ENCODE measurements at regions not wholly inside any gene's neighbourhood (a gene's known extent, or its start where the extent isn't known, plus 50 kb on each side); places are given as distances from the start of the nearest gene placed in this dataset.

DNA sequence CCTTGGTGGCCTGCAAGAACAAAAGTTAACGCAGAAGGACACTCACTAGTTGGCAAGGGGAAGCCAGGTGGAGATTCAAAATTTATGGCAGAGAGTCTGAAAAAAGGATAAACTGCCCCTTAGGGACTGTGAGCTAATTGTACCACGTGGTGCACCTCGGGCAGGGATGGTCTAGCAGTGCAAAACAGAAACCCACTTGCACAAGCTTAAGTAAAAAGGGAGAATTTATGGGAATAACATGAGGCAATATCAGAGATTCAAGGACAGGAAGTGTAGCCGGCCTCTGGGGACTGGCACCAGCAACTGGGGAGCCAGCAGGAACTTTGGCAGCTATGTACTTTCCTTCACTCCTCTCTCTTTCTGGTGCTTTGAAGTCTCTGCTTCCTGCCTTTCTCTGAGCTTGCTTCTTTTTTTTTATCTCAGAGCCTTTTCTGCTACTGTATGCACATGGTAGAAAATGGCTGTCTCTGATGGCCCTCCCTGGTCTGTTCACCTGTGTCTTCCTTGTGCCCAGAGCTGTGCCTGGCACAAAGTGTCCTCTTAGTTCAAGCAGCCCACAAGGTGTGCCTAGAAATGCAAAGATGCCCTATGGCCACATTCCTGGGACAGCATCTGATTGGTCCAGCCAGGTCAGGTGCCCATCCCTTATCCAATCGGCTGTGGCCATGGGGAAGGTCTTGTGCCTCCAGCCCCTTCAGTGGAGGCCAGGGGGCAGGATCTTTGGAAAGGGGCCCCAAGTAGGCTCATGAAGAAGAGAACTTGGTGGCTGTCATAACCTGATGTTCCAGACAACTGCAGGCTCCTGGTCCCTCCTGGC is 114.8 kb upstream of the ATP6AP2 start:
- intact Hi-C loops (cut with micrococcal nuclease), result no loop called here
- no peak overlapping the region for H3K27ac ChIP-seq (replicated peaks)
- DNase-seq, result no peak
- H3K27me3 ChIP-seq (ENCODE audit: low read depth), result no peaks in the 10 kb centered on the region
- H3K4me3 ChIP-seq, result no peak overlapping the region
- TF ChIP-seq, protein P1, sequence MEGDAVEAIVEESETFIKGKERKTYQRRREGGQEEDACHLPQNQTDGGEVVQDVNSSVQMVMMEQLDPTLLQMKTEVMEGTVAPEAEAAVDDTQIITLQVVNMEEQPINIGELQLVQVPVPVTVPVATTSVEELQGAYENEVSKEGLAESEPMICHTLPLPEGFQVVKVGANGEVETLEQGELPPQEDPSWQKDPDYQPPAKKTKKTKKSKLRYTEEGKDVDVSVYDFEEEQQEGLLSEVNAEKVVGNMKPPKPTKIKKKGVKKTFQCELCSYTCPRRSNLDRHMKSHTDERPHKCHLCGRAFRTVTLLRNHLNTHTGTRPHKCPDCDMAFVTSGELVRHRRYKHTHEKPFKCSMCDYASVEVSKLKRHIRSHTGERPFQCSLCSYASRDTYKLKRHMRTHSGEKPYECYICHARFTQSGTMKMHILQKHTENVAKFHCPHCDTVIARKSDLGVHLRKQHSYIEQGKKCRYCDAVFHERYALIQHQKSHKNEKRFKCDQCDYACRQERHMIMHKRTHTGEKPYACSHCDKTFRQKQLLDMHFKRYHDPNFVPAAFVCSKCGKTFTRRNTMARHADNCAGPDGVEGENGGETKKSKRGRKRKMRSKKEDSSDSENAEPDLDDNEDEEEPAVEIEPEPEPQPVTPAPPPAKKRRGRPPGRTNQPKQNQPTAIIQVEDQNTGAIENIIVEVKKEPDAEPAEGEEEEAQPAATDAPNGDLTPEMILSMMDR (IDR thresholded peaks at IDR 0.05; ENCODE audit: borderline replicate concordance), result no peak
- no peaks in the 10 kb centered on the region for H3K36me3 ChIP-seq
- H3K4me1 ChIP-seq, result peaks cover 9% of the 10 kb centered on the region
- no peaks in the 10 kb centered on the region for H3K9me3 ChIP-seq (replicated peaks)

DNA sequence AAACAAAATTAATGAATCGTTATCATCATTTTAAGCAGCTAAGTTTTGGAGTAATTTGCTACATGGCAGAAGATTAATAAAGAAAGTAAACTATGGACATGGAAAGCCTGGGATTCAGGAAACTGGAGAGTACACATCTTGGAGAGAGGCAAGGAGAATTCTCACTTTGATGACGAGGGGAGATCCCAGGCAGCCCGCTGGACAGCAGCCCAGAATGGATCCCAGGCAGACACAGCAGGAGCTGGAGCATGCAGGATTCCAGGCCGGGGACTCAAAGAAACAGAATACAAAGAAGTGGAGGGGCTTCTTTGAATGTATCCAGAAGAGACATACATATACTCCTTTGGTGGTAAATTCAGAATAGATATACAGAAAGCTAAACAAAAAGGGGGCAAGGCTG is 118.0 kb upstream of the ATP6AP2 start:
- Histone ChIP-seq H3K9me3 (replicated peaks) (no peaks in the 10 kb centered on the region), H3K27ac (replicated peaks) (no peak overlapping the region), H3K27me3 (ENCODE audit: low read depth) (no peaks in the 10 kb centered on the region), H3K4me3 (no peak overlapping the region), H3K4me1 (no peaks in the 10 kb centered on the region), H3K36me3 (no peaks in the 10 kb centered on the region)
- DNase-seq, result no peak
- TF ChIP-seq, protein P1 (IDR thresholded peaks at IDR 0.05; ENCODE audit: borderline replicate concordance), result no peak
- intact Hi-C loops (cut with micrococcal nuclease), result no loop called here

DNA sequence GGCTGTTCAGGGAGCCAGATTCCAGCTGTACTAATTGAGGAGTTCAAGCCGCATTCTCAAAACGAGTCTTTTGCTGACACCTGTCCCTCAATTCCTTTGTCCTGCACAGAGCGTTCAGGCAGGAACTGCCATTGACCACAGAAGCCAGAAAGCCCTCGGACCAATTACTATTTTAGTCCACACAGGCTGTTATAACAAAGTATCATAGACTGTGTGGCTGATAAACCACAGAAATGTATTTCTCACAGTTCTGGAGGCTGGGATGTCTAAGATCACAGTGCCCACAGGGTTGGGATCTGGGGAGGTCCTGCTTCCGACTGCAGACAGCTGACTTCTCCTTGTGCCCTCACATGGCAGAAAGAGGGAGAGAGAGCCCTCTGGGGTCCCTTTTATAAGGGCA is 119.8 kb upstream of the ATP6AP2 start:
- intact Hi-C loops (cut with micrococcal nuclease), result no loop called here
- H3K36me3 ChIP-seq, result no peaks in the 10 kb centered on the region
- TF ChIP-seq, protein P1 (IDR thresholded peaks at IDR 0.05; ENCODE audit: borderline replicate concordance), result no peak
- no peak overlapping the region for H3K27ac ChIP-seq (replicated peaks)
- H3K4me1 ChIP-seq, result no peaks in the 10 kb centered on the region
- H3K27me3 ChIP-seq (ENCODE audit: low read depth), result no peaks in the 10 kb centered on the region
- no peak overlapping the region for H3K4me3 ChIP-seq
- no peaks in the 10 kb centered on the region for H3K9me3 ChIP-seq (replicated peaks)
- DNase-seq, result no peak

DNA sequence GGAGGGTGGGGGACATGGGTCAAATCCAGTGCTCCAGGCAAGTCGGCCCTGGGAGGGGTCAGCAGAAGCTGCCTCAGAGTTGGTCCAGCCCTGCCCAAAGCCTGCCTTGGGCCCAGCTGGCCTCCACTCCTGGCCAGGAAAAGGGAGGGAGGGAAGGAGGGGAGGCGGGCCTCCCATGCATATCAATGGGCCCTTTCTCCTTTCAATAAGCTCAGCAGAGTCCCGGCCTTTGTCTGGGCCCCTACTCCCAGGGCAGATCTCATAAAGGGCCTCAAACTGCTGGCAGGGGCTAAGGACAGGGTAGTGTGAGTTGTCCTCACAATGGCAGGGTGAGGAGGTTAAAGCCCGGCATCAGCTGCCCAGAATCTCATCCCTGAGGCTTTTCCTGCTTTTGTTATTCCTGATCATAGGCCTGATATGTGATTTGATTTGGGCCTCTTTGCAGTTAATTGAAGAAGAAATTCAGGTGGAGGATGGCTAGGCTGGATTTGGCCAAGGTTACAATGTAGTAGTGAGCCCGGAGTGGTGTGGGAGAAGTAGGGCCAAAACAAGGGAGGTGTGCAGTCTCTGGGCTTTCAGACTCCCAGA is 121.1 kb upstream of the ATP6AP2 start:
- H3K36me3 ChIP-seq, result no peaks in the 10 kb centered on the region
- H3K27ac ChIP-seq (replicated peaks), result no peak overlapping the region
- no peak overlapping the region for H3K4me3 ChIP-seq
- TF ChIP-seq, protein P1 (IDR thresholded peaks at IDR 0.05; ENCODE audit: borderline replicate concordance), result no peak
- H3K4me1 ChIP-seq, result no peaks in the 10 kb centered on the region
- no peaks in the 10 kb centered on the region for H3K27me3 ChIP-seq (ENCODE audit: low read depth)
- no peaks in the 10 kb centered on the region for H3K9me3 ChIP-seq (replicated peaks)
- intact Hi-C loops (cut with micrococcal nuclease), result no loop called here
- DNase-seq, result no peak

DNA sequence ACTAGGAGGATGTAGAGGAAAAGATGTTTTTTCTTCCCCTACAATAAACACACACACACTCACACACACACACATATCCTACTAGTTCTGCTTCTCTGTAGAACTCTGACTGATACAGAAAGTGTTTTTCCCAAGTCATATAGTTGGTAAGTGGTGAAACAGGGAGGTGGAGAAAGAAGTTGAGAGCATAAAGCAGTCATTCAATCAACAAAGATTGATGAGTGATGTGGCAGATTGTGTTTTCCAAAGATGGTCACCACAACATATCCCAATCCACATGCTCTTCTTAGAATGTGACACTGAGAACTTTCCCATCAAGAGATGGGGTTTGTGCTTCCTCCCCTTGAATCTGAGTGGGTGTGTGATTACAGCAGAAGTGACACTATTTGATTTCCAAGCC is 123.4 kb upstream of the ATP6AP2 start:
- H3K9me3 ChIP-seq (replicated peaks), result no peaks in the 10 kb centered on the region
- DNase-seq, result no peak
- no peaks in the 10 kb centered on the region for H3K36me3 ChIP-seq
- H3K27ac ChIP-seq (replicated peaks), result no peak overlapping the region
- no peaks in the 10 kb centered on the region for H3K27me3 ChIP-seq (ENCODE audit: low read depth)
- no peaks in the 10 kb centered on the region for H3K4me1 ChIP-seq
- intact Hi-C loops (cut with micrococcal nuclease), result no loop called here
- no peak overlapping the region for H3K4me3 ChIP-seq
- TF ChIP-seq, protein P1 (IDR thresholded peaks at IDR 0.05; ENCODE audit: borderline replicate concordance), result no peak

Data from left ventricle myocardium inferior (tissue), 1 donor.